HG03064 (cell line): ENCODE measurements at regions not wholly inside any gene's neighbourhood (a gene's known extent, or its start where the extent isn't known, plus 50 kb on each side); places are given as distances from the start of the nearest gene placed in this dataset.

Source experiments
- ATAC-seq: cut with Tn5 transposase; IDR thresholded peaks from one replicate; pipeline ENCODE4 v1.9.1; 2021; ENCODE audit warnings: low read depth; ENCODE audit not compliant: unreplicated experiment

GRCh38 chr11:134577751-134578395 lies 165.8 kb upstream of the B3GAT1 start:
- no peak for ATAC-seq

GRCh38 chr11:134576721-134577171 lies 164.7 kb upstream of the B3GAT1 start:
- ATAC-seq: no peak

GRCh38 chr11:134576286-134576685 lies 164.2 kb upstream of the B3GAT1 start:
- ATAC-seq: no peak

- ATAC-seq: no peak
These were observed 163.6 kb upstream of the B3GAT1 start for GRCh38 chr11:134575504-134576230.

- no peak for ATAC-seq
These were observed 162.9 kb upstream of the B3GAT1 start for GRCh38 chr11:134574947-134575346.

GRCh38 chr11:134574425-134574824 lies 162.4 kb upstream of the B3GAT1 start:
- ATAC-seq: no peak

- ATAC-seq: no peak
These were observed 161.8 kb upstream of the B3GAT1 start for GRCh38 chr11:134573857-134574256.

- no peak for ATAC-seq
These were observed 161.0 kb upstream of the B3GAT1 start for GRCh38 chr11:134572741-134573675.

GRCh38 chr11:134571301-134571700 lies 159.3 kb upstream of the B3GAT1 start:
- ATAC-seq: no peak

GRCh38 chr11:134569195-134569594 lies 157.2 kb upstream of the B3GAT1 start:
- no peak for ATAC-seq

- no peak for ATAC-seq
These were observed 154.3 kb upstream of the B3GAT1 start for GRCh38 chr11:134566311-134566710.

- no peak for ATAC-seq
These were observed 153.4 kb upstream of the B3GAT1 start for GRCh38 chr11:134565343-134565891.

- ATAC-seq: no peak
These were observed 152.6 kb upstream of the B3GAT1 start for GRCh38 chr11:134564472-134565200.

- no peak for ATAC-seq
These were observed 151.0 kb upstream of the B3GAT1 start for GRCh38 chr11:134562941-134563471.

- ATAC-seq: no peak
These were observed 150.2 kb upstream of the B3GAT1 start for GRCh38 chr11:134562196-134562595.

GRCh38 chr11:134561331-134561720 lies 149.3 kb upstream of the B3GAT1 start:
- no peak for ATAC-seq

GRCh38 chr11:134560566-134561330 lies 148.7 kb upstream of the B3GAT1 start:
- ATAC-seq: no peak

- ATAC-seq: no peak
These were observed 148.0 kb upstream of the B3GAT1 start for GRCh38 chr11:134560066-134560465.

- no peak for ATAC-seq
These were observed 147.5 kb upstream of the B3GAT1 start for GRCh38 chr11:134559602-134559962.
